GM18511 (cell line): ENCODE measurements at regions not wholly inside any gene's neighbourhood (a gene's known extent, or its start where the extent isn't known, plus 50 kb on each side); places are given as distances from the start of the nearest gene placed in this dataset.

Source experiments
- ATAC-seq: cut with Tn5 transposase; IDR thresholded peaks from one replicate; pipeline ENCODE4 v1.9.1; 2021; ENCODE audit warnings: mild to moderate bottlenecking, moderate library complexity; ENCODE audit not compliant: unreplicated experiment

DNA sequence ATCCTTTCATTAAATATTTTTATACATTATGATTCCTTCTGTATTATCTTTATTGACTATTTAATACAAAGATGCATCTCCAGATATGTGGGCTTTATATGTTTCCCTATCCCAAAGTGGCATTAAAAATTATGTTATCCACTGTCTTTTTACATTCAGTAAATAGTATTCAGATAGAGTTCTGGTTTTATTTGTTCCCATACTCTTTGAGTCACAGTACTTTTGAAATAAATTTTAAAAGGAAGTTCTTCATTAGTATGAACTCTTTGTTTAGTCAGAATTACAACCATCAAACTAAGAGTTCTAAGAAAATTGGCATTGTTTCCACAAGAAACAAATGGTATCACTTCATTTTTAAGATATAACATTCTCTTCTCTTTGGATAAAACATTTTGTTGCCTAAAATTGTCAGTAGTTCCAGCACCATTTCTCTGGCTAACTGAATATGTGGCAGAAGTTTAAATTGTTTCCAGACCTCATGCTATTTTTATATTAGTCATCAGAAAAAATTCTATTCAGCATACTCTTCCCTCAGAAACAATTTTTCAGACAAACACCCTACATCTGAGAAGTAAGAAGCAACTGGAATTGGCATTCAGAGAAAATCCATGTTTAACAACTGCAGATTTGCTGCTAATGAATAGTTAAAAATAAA is 88.5 kb upstream of the COL5A2 start:
- ATAC-seq = no peak

DNA sequence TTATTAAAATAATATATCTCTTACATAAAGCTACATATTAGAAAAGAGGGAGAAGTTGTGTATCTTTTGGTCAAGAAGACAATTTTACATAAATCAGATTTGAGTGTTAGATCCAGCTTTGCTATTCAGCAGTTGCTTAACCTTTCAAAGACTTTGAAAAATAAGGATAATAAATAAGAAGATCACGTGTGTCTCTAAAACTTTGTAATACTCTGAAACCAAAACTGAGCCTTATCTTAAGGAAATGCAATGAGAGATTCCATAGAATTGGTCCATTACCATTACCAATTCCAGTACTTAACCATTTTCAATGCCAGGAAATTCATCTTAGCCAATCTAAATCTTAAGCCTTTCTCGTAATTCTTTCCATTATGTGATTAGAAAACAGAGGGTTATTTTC is 89.2 kb upstream of the COL5A2 start:
- ATAC-seq = no peak

DNA sequence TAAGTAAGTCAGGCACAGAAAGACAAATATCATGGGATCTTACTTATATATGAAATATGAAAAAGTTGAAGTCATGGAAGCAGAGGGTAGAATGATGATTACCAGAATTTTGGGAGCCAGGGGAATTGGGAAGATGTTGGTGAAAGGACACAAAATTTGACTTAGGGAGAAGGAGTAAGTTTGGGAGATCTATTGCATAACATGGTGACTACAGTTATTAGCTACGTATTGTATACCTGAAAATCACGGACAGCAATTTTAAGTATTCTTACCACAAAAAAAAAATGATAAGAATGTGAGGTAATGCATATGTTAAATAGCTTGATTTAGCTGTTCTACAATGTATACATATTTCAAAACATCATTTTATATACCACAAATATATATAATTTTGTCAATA is 94.2 kb upstream of the COL5A2 start:
- ATAC-seq = no peak

DNA sequence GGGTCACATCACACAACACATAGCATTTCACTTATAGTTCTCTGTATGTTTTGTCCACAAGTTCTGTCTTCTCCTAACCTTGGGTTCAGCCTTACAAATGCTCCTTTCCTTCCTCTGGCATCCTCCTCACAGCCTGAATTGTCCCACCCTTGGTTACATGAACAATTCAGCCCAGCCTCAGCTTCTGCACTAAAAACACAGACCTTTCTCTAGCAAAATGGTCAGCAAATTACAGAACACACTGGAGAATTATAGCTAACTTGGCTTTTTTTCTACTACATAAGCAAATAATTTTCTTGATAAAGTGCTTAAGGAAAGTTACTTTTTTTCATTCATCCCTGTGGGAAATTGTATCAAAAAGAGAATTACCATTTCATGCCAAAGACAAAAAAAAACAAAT is 94.8 kb upstream of the COL5A2 start:
- ATAC-seq = no peak

DNA sequence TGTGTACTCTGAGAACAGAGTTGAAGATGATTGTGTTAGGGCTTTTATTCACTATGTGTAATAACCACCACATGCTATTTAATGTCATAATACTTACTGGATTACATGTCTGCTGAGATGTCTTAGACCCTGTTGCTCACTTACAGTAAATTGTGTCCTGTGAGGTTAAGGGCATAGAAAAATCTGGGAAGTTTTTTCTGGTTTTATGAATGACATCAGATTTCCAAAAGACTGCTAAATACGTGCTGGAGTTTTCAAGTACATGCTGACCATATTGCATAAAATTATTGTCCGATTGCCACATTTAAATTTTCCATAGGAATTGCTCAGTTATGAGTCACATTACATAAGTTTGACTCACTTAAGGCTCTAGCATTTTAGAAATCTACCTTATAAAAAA is 96.7 kb upstream of the COL5A2 start:
- no peak for ATAC-seq

DNA sequence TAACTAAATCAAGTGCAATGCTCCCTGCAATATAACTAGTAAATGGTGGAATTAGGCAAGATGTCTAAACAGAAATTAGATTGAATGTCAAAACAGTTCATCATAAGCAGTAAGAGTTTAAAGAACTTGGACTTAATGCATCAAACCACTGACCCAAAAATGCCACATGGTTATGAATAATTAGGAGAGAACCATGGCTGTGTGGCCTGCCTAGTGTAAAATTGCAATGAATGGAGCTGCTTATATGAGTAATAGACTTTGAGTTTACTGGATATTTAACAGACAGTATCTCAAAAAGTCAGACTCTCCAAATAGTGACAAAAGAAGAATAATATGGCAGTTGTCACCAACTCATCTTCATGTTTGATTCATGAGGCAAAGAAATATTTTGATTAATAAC is 101.6 kb upstream of the COL5A2 start:
- ATAC-seq = no peak

DNA sequence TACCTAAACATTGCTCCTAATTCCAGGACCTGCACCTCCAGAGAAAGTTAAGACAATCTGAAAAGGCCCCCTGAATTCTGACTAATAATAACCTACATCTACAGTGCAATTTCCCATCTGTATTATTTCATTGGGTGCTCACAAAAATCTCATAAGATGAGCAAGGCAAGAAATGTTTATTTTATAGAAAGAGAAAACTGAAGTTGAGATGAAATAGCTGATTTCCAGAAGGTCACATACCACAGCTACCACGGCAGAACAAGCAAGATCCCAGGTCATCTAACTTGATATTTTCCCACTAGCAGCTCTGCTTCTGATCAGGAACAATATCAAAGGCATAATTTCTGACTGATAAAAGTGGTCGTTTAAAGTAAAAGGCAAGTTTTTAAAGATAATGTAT is 105.8 kb upstream of the COL5A2 start:
- no peak for ATAC-seq

DNA sequence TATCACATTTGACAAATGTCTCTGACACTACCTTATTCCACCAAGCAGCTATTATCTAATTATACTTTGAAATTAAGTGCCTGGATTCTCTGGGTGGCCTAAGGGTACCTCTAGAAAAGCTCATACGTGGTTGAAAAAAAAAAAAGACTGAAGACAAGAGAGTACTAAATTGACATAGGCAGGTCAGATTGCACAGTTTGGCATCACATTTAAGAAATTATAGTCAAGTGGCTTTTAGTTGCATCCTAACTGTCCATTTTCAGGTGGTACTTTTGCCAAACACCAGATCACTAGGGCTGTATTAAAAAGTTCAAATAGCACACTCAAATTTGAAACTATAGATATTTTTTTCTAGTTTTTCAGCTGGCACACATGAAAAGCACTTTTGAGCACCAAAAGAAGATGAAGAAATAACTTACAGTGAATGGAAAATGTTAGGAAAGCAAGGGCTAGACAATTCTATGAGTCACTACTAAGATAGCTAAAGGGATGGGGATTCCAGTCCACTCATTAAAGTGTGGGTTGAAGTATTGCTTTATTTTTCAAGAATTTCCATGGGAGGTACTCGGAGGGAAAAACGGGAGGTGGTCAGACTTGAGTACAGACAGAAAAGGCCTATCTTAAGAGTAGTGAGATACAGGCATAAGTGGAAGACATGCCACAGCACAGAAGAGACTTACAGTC is 106.5 kb upstream of the COL5A2 start:
- no peak for ATAC-seq

DNA sequence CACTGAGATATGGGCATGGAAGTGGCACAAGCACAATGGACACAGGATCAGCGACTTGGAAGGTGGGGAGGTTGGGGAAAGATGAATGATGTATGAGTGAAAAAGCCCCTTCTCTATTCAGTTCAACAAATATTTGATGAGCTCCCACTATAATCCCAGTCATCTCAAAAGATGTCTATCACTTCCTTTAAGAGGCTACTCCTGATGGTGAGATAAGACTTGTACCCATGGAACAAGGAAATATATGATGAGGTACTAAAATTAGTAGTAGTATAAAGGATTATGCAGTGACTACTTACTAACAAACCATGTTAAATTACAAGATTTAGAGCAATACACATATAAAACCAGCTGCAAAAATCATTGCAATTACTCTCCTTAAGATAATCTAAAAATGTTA is 107.8 kb upstream of the COL5A2 start:
- no peak for ATAC-seq

DNA sequence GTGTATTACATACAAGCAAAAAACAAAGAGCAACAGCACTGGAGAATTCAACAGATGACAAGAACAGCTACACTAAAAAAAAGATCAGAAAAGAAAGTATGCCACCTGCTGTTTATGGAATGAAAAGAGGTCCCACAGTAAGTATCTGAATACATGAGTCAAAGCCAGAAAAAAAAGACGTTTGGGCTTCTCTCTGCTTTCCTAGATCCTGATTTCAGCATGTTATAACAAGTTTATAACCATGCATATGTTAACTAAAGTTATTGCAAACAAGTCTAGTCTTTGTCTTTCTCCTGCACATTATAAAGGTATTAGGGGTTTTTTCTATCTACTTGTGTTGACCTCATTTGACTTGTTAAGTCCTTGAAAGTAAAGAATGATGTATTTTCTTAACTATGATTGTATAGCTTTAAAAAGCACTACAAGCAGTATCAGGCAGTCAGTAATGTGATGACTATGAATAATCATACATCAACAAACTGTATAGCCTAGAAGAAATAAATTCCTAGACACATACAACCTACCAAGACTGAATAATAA is 108.5 kb upstream of the COL5A2 start:
- ATAC-seq = peak; percentile 90

DNA sequence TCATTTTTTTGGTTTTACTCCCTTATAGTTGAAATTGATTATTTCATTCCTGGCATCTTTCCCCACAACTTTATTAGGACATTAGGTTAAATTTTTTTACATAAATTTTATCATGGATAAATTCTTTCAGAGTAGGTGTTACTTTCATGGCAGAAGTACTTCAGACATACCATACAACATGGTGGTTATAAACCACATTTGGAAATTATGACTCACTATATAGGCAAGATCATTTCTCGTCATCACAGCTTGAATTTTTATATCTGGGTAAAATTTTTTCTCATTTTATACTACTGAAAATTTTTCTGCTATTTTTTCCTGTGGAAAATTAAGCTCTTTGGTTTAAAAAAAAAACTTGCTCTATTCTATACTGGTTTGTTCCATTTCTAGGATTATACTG is 111.9 kb upstream of the COL5A2 start:
- no peak for ATAC-seq

DNA sequence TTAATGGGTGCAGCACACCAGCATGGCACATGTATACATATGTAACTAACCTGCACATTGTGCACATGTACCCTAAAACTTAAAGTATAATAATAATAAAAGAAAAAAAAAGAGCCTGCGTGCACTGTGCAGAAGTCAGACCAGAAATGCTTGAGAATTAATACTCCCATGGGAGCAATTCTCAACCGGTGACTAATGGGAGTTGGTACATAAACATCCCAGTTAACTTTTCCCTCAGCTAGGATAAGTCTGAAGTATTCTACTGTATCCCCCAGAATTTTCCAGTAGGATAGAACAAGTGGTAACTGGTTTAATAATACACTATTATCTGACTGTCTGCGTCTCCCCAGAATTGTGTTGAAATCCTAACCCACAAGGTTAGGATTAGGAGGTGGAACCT is 113.6 kb upstream of the COL5A2 start:
- ATAC-seq = no peak

DNA sequence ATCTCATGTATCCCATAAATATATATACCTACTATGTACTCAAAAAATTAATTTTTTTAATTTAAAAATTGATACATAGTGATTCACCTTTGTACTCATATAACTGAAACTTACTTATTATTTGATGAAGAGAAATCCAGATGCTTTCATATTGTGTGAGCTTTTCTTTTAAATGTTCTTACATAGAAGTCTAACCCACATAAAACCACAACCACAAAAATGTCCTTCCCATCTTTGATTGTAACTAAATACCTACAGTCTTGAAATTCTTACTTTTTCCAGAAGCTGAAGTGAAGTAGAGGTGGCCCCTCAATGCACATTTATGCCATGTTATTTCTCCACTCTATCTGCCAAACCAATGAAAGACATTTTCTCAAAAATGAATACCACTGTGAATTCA is 117.9 kb upstream of the COL5A2 start:
- no peak for ATAC-seq

DNA sequence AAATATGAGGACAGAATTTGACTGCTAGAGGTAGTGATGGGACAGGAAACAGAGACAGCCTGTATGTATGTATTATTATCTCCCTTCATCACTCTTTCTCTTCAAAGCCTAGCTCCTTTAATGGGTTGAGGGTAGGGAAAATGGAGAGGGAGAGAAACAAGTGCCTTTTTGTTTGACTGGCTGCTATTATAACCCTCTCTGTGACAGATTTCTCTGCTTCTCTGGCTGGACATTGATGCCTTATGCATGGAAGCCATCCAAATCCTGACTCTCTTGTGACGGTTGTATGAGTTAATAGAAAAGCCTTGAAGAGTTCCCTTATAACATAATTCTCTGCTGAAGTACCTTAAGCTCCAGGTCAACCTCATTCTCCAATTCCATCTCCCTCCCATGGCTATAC is 118.5 kb upstream of the COL5A2 start:
- no peak for ATAC-seq

DNA sequence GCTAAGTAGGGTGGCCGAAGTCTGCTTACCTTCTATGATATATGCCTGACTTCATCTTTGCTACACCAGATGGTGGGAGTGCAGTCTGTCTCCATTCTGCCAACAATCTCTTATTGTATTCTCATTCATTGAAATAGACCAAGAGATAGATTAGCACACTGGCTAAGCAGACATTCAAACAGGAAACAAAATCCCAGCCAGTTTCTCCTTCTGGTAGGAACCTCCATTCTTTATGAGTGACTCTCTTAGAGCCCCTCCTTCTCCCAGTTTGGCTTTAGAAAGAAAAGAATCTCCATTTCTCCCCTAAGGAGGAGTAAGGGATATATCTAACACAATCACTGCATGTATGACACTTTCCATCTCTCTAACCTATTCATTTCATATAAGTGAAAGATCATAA is 118.9 kb upstream of the COL5A2 start:
- ATAC-seq = no peak

DNA sequence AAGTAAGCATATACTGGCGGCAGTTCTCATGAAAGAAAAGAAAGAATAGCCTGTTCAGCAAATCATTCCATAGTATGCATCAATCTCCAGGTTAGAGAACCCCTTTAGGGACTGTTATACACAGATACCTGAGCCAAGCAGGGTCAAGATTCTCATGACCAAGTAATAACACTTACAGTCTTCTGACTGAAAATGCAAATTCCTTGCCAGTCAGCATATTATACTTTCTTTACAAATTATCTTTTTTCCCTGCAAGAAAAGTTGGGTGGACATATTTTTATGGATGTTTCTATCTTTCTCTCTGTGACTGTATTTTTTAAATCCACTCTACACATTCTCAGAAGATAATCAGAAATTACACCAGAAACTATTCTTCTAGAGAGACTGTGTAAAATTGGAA is 120.4 kb upstream of the COL5A2 start:
- ATAC-seq = no peak

DNA sequence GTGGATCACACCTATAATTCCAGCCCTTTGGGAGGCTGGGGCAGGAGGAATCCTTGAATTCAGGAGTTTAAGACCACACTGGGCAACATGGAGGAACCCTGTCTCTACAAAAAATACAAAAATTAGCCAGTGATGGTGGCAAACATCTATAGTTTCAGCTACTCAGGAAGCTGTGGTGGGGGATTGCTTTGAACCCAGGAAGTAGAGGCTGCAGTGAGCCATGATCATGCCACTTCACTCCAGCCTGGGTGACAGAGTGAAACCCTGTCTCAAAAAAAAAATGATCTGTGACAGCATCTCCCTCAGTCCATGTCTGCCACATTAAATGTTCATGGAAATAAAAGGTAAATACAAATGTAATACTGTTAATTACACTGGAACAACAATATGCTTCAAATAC is 121.4 kb upstream of the COL5A2 start:
- ATAC-seq = no peak

DNA sequence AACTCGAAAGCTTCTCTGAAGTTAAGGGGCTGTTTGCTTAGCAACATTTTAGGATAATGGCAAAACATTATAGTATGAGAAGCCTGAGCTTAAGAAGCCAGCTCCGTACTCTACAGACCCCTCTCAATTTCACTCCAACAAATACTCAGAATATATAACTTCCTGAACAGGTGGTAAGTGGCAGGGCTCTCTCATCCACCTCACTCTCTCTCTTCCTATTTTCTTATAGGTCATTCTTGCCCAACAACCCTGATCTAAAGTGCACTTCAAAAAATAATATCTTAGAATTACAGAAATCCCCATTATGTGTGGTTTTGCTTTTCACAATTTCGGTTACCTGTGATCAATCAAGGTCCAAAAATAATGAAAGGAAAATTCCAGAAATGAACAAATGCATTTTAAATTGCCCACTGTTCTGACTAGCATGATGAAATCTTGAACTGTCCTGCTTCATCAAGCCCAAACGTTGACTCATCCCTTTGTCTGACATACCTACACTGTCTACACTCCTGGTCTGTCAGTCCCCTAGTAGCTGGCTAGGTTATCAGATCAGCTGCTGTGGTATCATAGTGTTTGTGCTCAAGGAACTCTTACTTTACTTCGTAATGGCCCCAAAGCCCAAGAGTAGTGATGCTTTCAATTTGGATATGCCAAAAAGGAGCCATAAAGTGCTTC is 122.8 kb upstream of the COL5A2 start:
- ATAC-seq = peak; percentile 51

DNA sequence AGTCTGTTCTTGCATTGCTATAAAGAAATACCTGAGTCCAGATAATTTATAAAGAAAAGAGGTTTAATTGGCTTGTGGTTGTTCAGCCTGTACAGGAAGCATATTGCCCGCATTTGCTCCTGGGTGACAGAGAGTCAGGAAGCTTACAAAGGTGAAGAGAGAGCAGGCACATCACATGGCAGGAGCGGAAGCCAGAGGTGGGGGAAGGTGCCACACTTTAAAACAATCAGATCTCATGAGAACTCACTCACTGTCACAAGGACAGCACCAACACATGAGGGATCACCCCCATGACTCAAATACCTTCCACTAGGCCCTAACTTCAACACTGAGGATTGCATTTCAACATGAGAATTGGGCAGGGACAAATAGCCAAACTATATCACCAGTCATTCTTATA is 124.8 kb upstream of the COL5A2 start:
- no peak for ATAC-seq

DNA sequence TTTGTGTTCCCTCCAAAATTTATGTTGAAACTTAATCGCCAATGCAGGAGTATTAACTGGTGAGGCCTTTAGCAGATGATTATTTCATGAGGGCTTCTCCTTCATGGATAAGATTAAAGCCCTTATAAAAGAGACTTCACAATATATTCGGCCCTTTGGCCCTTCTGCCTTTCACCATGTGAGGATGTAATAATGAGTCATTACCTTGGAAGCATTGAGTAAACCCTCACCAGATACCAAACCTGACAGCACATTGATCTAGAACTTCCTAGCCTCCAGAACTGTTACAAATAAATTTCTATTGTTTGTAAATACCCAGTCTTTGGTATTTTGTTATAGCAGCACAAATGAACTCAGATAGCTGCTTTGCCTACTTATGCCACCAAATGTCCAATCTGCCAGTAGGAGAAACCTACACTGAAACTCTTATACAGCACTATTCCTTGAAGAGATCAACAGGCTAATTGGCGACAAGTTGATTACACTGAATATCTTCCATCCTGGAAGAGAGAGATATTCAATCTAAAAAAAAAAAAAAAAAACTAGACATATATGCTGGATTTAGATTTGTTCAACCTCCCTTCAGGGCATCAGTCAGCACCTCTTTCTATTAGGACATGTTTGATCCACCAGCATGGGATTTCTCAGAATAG is 125.9 kb upstream of the COL5A2 start:
- no peak for ATAC-seq

DNA sequence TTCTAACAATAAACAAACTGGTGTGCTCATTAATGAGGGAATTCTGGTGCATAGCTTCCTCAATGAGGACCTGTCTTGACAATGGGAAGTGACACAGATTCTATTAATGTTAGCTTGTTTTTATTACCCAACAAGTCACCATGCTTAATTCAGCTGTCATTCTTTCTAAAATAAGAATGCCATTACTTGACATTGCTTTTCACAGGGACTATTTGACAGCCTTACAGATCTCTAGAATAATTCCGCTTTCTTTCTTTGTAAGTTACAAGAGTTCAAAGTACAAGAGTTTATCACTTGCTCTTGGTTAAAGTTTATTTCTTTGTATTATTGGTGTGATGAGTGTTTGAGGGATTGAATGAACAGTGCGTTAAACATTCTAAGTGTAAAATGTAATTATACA is 127.0 kb upstream of the COL5A2 start:
- ATAC-seq = no peak
